ENCODE measurements at regions not wholly inside any gene's neighbourhood (a gene's known extent, or its start where the extent isn't known, plus 50 kb on each side); places are given as distances from the start of the nearest gene placed in this dataset.

DNA sequence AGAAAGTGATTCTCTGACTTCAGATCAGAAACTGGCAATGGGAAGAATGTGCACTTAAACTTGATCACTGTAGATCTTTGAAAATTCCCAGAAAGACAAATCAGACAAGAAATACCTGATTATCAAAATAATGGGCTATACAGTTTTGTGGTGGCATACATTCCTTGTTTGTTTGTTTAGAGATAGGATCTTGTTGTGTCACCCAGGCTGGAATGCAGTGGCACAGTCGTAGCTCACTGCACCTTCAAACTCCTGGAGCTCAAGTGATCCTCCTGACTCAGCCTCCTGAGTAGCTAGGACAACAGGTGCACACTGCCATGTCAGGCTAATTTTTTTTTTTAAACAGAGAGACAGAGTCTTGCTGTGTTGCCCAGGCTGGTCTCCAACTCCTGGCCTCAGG is 81.0 kb upstream of the SPRY1 start:
- TF ChIP-seq POLR2A (IDR thresholded peaks at IDR 0.05) = no peak
- TF ChIP-seq, protein P1, sequence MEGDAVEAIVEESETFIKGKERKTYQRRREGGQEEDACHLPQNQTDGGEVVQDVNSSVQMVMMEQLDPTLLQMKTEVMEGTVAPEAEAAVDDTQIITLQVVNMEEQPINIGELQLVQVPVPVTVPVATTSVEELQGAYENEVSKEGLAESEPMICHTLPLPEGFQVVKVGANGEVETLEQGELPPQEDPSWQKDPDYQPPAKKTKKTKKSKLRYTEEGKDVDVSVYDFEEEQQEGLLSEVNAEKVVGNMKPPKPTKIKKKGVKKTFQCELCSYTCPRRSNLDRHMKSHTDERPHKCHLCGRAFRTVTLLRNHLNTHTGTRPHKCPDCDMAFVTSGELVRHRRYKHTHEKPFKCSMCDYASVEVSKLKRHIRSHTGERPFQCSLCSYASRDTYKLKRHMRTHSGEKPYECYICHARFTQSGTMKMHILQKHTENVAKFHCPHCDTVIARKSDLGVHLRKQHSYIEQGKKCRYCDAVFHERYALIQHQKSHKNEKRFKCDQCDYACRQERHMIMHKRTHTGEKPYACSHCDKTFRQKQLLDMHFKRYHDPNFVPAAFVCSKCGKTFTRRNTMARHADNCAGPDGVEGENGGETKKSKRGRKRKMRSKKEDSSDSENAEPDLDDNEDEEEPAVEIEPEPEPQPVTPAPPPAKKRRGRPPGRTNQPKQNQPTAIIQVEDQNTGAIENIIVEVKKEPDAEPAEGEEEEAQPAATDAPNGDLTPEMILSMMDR (IDR thresholded peaks at IDR 0.05) = no peak
